ENCODE measurements at regions not wholly inside any gene's neighbourhood (a gene's known extent, or its start where the extent isn't known, plus 50 kb on each side); places are given as distances from the start of the nearest gene placed in this dataset.
A peak's percentile ranks its signal among the peaks of the same experiment; 100 is the strongest.

DNA sequence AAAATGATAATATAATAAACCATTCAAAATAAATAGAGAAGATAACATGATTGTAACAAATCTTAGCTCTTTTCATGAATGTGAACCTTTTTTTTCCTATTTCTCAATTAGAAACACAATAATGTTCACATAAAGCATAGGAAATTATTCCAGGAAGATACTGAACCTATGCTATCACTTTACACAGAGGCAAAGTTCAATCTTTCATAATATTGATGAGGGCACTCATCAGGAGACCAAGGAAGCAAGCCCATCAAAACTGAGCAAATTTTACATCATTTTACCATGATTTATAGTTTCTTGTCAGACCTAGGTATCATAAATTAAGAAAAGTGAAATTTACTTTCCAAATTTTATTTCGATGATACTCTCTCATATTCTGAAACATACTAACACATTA, 938.5 kb downstream of the TBC1D32 start:
- no peak for TF ChIP-seq ZFX (IDR thresholded peaks at IDR 0.05)
- TF ChIP-seq, protein P1, sequence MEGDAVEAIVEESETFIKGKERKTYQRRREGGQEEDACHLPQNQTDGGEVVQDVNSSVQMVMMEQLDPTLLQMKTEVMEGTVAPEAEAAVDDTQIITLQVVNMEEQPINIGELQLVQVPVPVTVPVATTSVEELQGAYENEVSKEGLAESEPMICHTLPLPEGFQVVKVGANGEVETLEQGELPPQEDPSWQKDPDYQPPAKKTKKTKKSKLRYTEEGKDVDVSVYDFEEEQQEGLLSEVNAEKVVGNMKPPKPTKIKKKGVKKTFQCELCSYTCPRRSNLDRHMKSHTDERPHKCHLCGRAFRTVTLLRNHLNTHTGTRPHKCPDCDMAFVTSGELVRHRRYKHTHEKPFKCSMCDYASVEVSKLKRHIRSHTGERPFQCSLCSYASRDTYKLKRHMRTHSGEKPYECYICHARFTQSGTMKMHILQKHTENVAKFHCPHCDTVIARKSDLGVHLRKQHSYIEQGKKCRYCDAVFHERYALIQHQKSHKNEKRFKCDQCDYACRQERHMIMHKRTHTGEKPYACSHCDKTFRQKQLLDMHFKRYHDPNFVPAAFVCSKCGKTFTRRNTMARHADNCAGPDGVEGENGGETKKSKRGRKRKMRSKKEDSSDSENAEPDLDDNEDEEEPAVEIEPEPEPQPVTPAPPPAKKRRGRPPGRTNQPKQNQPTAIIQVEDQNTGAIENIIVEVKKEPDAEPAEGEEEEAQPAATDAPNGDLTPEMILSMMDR (conservative IDR thresholded peaks at IDR 0.05): no peak
- no peak overlapping the region for H3K27ac ChIP-seq

DNA sequence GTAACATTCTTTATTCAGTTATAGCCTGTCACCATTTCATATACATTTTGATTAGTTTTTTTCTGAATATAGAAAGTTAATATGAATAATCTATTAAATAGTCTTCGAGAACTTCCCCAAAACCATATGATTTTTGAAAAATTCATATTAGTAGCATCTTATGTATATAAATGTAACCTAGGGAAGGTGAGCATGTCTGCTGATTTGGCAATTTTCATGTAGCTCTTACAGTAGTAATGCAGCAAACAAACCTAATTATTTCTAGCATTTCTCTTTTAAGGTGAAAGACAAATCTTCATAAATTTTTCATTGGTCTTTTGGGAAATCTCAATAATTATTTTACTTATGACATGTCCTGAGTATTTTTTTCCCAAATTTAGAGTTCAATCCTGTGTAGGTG, 939.0 kb downstream of the TBC1D32 start:
- TF ChIP-seq ZFX (IDR thresholded peaks at IDR 0.05): no peak
- TF ChIP-seq, protein P1 (conservative IDR thresholded peaks at IDR 0.05): no peak
- no peak overlapping the region for H3K27ac ChIP-seq

DNA sequence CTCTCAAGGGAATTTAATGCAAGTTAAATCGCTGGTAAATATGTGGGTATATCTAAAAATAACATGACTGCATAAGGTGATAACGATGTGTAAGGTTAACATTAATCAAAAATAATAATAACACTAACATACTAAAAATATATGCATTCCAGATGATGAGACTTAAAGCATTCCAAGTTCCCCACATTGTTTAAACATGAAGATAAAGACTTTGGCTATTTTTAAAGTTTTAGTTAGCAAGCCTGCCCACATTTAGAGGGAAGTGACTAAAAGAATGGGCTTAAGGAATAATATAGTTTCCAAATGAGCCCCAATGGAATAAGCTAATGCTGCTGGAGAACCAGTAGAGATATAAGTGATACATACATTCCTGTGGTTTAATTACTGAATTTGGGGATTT, 941.3 kb downstream of the TBC1D32 start:
- TF ChIP-seq, protein P1 (conservative IDR thresholded peaks at IDR 0.05): 0 out of 2 replicates have a peak, but pooled peaks have one; percentile 4
- TF ChIP-seq ZFX (IDR thresholded peaks at IDR 0.05): no peak
- no peak overlapping the region for H3K27ac ChIP-seq

DNA sequence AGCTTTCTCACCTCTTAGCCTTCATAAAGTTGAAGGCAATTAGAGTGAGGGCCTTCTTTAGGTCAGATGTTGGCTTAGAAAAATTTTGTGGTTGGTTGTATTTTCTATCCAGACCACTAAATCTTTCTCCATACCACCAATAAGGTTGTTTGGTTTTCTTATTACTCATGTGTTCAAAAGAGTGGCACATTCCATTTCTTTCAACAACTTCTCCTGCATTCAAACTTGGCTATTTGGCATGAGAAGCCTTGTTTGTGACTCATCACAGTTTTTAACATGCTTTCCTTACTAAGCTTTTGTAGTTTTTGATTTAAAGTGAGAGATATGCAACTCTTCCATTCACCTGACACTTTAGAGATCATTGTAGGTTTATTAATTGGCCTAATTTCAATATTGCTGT, 949.6 kb downstream of the TBC1D32 start:
- TF ChIP-seq, protein P1 (conservative IDR thresholded peaks at IDR 0.05): no peak
- TF ChIP-seq ZFX (IDR thresholded peaks at IDR 0.05): no peak
- H3K27ac ChIP-seq: no peak overlapping the region

DNA sequence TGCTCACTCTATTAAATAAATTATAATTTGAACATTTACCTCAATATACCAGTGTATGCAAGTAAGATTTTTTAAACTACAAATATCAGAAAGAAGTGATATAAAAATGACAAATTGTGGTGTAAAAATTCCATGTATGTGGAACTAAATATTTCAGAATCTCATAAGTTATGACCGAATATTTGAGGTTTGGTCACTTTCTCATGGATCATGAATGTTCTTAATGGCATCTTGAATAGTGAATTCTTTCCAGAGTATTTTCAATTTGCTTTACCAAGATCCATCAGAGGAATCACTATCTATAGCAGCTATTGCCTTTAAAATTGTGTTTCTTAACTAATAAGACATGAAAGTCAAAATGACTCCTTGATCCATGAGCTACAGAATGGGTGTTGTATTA, 950.6 kb downstream of the TBC1D32 start:
- no peak for TF ChIP-seq ZFX (IDR thresholded peaks at IDR 0.05)
- TF ChIP-seq, protein P1 (conservative IDR thresholded peaks at IDR 0.05): no peak
- no peak overlapping the region for H3K27ac ChIP-seq

DNA sequence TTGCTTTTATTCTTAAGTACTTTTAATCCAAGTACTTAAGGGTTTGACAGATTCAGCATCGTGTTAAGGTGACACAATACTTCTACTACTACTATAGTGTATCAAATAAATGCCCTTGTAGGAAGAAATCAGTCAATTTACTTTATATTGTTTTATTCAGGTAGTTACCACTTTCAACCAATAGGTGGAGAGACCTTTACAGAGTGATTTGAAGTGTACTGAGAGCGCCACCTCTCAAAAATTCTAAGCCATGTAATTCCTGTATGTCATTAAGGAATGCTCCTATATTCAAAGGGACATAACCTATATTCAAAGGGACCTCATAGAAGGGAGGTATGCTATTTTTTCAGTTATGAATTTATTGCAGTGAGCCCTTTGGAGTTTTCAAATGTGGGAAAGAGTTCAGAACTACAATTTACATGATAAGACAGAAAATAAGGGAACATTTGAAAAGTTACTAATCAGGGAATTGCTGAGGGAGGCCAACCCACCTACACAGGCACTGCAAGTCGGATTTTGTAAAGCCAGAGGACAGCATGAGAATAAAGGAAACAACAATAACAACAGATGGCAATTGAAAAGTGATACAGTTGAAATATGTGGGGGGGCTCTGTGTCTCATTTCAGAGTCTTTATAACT, 955.6 kb downstream of the TBC1D32 start:
- no peak overlapping the region for H3K27ac ChIP-seq
- TF ChIP-seq ZFX (IDR thresholded peaks at IDR 0.05): no peak
- TF ChIP-seq, protein P1 (conservative IDR thresholded peaks at IDR 0.05): peak; percentile 85

DNA sequence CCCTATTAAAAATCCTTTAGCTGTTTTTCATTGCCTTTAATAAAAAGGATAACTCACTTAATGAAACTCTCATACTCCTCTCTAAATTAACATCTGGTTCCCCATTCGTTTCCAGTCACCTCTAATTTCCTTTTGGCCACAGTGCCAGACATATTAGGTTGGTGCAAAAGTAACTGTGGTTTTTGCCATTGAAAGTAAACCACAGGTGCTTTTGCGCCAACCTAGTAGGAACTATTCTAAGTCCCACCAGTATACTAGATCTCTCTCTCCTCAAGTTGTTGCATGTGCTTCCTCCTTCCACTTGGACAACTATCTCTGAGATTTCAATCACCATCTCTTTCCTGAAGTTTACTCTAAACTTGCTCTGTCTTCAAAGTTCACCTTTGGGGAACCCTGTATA, 961.1 kb downstream of the TBC1D32 start:
- H3K27ac ChIP-seq: no peak overlapping the region
- TF ChIP-seq ZFX (IDR thresholded peaks at IDR 0.05): no peak
- TF ChIP-seq, protein P1 (conservative IDR thresholded peaks at IDR 0.05): no peak

All from C4-2B (cell line).